ENCODE measurements at regions not wholly inside any gene's neighbourhood (a gene's known extent, or its start where the extent isn't known, plus 50 kb on each side); places are given as distances from the start of the nearest gene placed in this dataset.

DNA sequence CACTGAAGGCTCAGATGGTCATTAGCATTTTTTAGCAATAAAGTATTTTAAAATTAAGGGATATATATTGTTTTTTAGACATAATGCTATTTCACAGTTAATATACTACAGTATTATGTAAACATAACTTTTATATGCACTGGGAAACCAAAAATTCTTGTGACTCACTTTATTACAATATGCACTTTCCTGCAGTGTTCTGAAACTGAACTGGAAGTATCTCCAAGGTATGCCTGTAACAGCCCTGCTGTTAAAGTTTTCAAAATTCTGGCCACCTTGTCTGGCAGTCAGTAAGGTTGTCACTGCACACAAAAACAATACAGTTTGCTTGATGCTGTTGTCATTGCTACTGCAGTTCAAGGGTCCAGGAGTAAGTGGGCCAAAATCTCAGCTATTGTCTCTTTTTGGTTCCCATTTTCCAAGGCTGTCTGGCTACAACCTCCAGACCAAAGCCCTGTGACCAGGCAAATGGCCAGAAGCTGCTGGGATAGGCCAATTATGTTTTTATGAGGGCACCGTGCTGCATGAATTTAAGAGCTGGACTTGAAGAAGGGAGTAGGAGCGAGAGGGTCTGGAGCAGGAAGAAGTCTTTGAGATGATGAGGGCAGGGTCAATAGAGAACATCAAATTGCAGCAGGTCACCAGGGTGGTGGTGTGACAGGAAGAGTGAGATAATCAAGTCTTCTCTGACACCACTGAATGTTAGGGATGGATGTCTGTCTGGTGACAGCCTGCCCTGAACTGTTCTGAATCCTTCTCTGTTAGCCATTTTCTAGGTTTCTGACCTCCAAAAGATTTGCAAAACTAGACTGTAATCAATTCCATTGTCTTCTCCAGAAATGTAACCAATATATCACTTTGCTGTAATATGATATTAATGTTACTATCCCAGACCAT lies 82.3 kb upstream of the CACHD1 start:
- no peak for TF ChIP-seq POLR2A (IDR thresholded peaks at IDR 0.05; ENCODE audit: extremely low read depth, insufficient read length)
- TF ChIP-seq, protein P1, sequence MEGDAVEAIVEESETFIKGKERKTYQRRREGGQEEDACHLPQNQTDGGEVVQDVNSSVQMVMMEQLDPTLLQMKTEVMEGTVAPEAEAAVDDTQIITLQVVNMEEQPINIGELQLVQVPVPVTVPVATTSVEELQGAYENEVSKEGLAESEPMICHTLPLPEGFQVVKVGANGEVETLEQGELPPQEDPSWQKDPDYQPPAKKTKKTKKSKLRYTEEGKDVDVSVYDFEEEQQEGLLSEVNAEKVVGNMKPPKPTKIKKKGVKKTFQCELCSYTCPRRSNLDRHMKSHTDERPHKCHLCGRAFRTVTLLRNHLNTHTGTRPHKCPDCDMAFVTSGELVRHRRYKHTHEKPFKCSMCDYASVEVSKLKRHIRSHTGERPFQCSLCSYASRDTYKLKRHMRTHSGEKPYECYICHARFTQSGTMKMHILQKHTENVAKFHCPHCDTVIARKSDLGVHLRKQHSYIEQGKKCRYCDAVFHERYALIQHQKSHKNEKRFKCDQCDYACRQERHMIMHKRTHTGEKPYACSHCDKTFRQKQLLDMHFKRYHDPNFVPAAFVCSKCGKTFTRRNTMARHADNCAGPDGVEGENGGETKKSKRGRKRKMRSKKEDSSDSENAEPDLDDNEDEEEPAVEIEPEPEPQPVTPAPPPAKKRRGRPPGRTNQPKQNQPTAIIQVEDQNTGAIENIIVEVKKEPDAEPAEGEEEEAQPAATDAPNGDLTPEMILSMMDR (IDR thresholded peaks at IDR 0.05; ENCODE audit: low read depth, low read length), result no peak
- no peak for TF ChIP-seq MYC (IDR thresholded peaks at IDR 0.05; ENCODE audit: low read depth, low read length)
- TF ChIP-seq, protein P2, sequence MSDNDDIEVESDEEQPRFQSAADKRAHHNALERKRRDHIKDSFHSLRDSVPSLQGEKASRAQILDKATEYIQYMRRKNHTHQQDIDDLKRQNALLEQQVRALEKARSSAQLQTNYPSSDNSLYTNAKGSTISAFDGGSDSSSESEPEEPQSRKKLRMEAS (IDR thresholded peaks at IDR 0.05; ENCODE audit: low read depth, low read length), result no peak
- no peak overlapping the region for H3K4me3 ChIP-seq (ENCODE audit: low read depth, low read length)
- no peak for DNase-seq (ENCODE audit: low read depth)

DNA sequence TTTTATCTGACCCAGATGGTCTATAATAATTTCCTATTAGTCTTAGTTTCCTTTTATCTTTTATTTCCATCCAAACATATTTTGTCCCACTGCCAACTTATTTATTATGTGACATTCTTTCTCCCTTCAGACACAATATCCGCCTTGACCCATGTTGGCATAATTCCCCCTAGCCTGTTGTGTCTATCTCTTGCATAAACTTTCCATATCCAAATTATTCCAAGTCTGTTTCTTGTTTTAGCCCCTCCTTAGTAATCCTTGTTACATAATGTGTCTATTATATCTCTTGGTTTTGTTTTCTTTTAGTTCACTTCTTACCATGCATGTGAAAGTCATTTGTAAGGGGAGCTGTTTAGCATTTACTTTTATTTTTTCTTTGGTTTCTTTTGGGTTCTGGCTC lies 81.6 kb upstream of the CACHD1 start:
- DNase-seq (ENCODE audit: low read depth), result no peak
- TF ChIP-seq POLR2A (IDR thresholded peaks at IDR 0.05; ENCODE audit: extremely low read depth, insufficient read length) (no peak), MYC (IDR thresholded peaks at IDR 0.05; ENCODE audit: low read depth, low read length) (no peak)
- TF ChIP-seq, protein P2 (IDR thresholded peaks at IDR 0.05; ENCODE audit: low read depth, low read length), result no peak
- TF ChIP-seq, protein P1 (IDR thresholded peaks at IDR 0.05; ENCODE audit: low read depth, low read length), result no peak
- no peak overlapping the region for H3K4me3 ChIP-seq (ENCODE audit: low read depth, low read length)

DNA sequence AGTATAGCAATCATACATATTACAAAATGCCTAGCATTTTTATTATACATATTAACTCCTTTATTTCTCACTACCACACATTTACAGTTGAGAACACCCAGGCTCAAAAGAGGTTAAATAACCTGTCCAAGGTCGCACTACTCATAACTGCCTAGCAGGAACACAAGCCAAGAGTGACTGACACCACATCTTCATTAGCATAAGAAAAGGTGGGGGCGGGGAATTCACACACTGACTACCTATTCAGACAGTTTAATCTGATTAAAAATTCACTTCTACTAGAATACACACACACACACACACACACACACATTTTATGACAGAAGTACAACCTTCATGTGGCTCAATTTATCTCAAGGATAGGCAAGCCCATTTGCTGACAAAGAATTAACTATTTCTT lies 77.8 kb upstream of the CACHD1 start:
- no peak overlapping the region for H3K4me3 ChIP-seq (ENCODE audit: low read depth, low read length)
- TF ChIP-seq, protein P1 (IDR thresholded peaks at IDR 0.05; ENCODE audit: low read depth, low read length), result no peak
- TF ChIP-seq, protein P2 (IDR thresholded peaks at IDR 0.05; ENCODE audit: low read depth, low read length), result no peak
- TF ChIP-seq MYC (IDR thresholded peaks at IDR 0.05; ENCODE audit: low read depth, low read length) (no peak), POLR2A (IDR thresholded peaks at IDR 0.05; ENCODE audit: extremely low read depth, insufficient read length) (no peak)
- DNase-seq (ENCODE audit: low read depth), result no peak

DNA sequence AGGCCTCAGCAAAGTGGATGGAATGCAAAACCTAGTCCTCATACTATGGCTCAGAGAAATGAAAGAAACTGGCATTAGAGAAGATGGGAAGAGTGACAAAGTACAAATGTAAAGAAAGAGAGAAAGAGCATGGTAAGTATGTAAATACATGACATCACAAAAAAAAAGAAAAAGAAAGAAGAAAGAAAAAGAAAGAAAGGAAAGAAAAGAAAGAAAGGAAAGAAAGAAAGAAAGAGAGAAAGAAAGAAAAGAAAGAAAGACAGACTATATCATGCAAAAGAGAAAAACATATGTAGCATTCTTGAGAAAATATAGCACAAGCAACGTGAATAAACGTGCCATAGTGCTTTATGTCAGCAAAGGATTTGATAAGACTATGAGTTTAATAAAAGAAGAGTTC lies 76.1 kb upstream of the CACHD1 start:
- TF ChIP-seq POLR2A (IDR thresholded peaks at IDR 0.05; ENCODE audit: extremely low read depth, insufficient read length), result no peak
- TF ChIP-seq MYC (IDR thresholded peaks at IDR 0.05; ENCODE audit: low read depth, low read length), result no peak
- TF ChIP-seq, protein P2 (IDR thresholded peaks at IDR 0.05; ENCODE audit: low read depth, low read length), result no peak
- TF ChIP-seq, protein P1 (IDR thresholded peaks at IDR 0.05; ENCODE audit: low read depth, low read length), result no peak
- no peak overlapping the region for H3K4me3 ChIP-seq (ENCODE audit: low read depth, low read length)
- no peak for DNase-seq (ENCODE audit: low read depth)

DNA sequence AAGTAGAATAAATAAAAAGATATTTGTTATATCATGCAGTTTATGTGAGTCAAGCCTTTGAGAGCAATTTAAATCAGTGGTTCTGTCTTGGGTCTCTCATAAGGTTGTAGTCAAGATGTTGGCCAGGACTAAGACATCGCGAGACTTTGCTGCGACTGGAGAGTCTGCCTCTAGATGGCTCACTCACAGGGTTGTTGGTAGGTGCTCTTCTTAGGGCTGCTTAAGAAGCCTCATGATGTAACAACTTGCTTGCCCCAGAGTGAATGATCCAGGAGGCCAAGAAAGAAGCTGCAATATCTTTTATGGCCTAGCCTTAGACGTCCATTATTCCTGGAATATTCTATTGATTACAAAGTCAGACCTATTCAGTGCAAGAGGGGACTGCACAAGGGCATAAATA lies 73.1 kb upstream of the CACHD1 start:
- TF ChIP-seq MYC (IDR thresholded peaks at IDR 0.05; ENCODE audit: low read depth, low read length) (no peak), POLR2A (IDR thresholded peaks at IDR 0.05; ENCODE audit: extremely low read depth, insufficient read length) (no peak)
- TF ChIP-seq, protein P2 (IDR thresholded peaks at IDR 0.05; ENCODE audit: low read depth, low read length), result no peak
- TF ChIP-seq, protein P1 (IDR thresholded peaks at IDR 0.05; ENCODE audit: low read depth, low read length), result peak; percentile 36
- peak; percentile 44 for DNase-seq (ENCODE audit: low read depth)
- H3K4me3 ChIP-seq (ENCODE audit: low read depth, low read length), result no peak overlapping the region
